ENCODE measurements at regions not wholly inside any gene's neighbourhood (a gene's known extent, or its start where the extent isn't known, plus 50 kb on each side); places are given as distances from the start of the nearest gene placed in this dataset.

- TF ChIP-seq, protein P1, sequence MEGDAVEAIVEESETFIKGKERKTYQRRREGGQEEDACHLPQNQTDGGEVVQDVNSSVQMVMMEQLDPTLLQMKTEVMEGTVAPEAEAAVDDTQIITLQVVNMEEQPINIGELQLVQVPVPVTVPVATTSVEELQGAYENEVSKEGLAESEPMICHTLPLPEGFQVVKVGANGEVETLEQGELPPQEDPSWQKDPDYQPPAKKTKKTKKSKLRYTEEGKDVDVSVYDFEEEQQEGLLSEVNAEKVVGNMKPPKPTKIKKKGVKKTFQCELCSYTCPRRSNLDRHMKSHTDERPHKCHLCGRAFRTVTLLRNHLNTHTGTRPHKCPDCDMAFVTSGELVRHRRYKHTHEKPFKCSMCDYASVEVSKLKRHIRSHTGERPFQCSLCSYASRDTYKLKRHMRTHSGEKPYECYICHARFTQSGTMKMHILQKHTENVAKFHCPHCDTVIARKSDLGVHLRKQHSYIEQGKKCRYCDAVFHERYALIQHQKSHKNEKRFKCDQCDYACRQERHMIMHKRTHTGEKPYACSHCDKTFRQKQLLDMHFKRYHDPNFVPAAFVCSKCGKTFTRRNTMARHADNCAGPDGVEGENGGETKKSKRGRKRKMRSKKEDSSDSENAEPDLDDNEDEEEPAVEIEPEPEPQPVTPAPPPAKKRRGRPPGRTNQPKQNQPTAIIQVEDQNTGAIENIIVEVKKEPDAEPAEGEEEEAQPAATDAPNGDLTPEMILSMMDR (IDR thresholded peaks at IDR 0.05) = no peak
- no peak for TF ChIP-seq POLR2A (IDR thresholded peaks at IDR 0.05)
These were observed 90.2 kb upstream of the KCNMB2 start for GRCh38 chr3:178446059-178446458.

Data from testis (tissue), 2 donors.